CD4-positive, alpha-beta T cell treated with Interleukin-1 beta for 1 hour (primary cell): ENCODE measurements at regions not wholly inside any gene's neighbourhood (a gene's known extent, or its start where the extent isn't known, plus 50 kb on each side); places are given as distances from the start of the nearest gene placed in this dataset.

Experiments
- DNase-seq, 2 donors: peaks; one replicate each; pipeline ENCODE4 v3.0.0-alpha.2; 2020 to 2022

DNA sequence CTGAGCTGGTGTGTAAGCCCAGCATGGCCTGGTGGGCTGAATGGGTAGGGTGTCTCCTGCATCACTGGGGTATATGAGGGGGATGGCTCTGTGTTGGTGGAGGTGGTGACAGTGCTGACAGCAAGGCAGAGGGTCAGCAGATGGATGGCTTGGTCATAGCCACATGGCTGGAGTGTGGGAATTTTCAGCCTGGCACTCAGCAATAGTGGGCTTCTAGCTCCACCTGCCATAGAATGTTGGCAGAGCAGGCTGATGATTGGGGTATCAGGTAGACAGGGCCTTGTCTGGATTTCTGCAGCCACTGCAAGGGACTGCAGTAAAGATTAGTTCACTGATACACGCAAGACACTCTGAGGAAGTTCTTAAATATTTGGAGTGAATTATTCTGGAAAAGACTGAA, 137.5 kb upstream of the BACH2 start:
- DNase-seq, result no peak

DNA sequence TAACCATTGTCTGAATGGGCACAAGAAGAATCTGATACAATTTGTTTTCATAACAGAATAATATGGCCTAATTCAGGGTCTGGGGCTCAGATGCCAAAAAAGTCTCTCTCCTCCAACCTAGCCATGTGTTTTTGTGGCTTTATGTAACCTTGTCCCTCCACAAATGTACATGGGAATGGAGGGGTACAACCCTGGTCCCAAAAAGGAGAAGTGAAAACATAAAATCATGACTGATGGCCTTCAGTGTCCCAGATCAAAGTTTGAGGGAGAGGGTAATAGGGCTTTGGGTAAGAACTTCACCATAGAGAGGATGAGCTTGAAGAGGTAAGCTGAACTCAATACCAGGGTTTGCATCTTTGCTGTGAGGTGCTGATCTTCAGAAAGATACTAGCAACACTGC, 136.3 kb upstream of the BACH2 start:
- DNase-seq, result no peak

DNA sequence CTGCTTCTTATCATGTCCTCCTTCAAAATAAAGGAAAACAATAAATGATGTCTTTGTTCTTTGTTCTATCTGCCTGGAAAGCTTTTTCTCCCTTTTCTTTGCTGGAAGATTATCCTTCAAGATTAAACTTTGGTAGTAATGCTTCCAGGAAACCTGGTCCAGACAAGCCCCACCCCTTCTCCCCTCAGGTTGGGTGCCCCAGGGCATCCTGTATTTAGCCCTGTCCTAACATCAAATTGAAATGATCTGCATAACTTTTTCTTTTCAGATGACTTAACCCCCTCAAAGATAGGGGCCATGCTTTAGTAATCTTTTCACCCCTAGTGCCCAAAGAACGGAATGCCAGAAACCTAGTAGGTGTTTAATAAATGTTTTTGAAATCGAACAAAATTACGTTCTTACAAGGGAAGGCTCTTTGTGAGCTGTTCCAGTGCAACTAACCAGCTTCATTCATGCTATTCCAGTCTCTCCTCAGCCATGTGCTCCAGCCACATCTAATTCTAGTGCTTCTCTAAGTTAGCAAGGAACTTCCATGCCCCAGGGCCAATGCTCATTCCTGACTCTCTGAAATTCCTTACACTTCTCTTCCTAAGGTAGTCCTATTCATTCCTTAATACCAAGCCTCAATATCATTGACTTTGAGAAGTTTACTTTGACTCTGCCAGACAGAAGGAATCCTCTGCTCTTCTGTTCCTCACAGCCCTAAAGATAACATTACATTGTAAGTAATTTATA, 135.6 kb upstream of the BACH2 start:
- DNase-seq, result no peak

DNA sequence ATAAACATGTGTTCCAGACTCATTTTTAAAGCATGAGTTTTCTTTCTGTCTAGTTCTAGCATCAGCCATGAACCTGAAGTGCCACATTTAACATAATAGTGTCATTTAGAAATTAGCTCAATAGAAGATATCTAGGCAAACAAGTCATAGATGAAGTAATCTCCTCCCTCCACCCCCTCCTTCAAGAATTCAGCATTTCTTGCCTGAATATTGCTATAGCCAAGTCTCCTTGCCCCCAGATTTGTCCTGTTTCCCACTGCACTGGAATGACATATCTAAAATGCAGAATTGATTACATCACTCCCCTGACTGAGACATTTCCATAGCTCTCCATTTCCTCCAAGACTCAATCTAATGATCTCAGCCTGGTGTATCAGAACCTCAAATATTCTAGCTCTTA, 134.9 kb upstream of the BACH2 start:
- DNase-seq, result no peak

DNA sequence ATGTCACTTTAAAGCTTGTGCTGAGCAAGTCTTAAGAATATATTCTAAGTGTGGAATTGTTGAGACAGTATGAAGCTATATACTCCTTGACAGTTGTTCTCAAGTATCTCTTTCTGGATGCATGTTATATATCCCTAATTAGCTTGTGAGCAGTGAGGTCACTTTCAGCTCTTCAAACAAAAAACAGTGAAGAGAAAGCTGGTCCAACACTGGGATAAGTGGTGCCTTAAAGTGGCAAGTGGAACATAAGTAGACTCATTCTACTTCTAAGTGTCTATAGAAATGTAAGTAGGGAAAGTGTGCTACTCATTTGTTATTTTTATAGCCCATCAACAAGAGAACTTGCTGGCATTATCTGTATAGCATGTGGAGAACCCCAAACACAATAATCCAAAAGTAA, 133.1 kb upstream of the BACH2 start:
- no peak for DNase-seq

- DNase-seq, result no peak
These were observed 131.9 kb upstream of the BACH2 start for GRCh38 chr6:90428514-90428913.

DNA sequence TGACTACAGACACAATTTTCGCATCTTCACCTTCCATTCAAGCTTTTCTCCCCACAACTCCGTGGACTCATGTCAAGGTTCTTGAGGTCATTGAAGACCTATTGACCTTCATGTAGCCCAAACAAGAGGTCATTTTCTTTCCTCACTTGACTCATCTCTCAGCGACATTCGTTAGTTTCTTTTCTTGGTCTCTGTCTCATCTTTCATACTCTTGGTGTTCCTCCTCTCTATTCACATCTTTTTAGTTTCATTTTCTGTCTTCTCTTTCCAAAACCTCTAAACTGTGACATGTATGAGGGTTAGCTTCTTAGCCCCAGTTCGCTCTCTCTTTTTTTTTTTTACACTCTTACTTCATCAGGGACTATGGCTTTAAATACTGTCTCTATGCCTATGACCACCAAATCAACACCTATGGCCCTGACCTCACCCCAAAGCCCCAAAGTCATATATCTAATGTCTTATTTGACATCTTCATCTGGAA, 128.6 kb upstream of the BACH2 start:
- peak in 1 of 2 donors; percentile 48 for DNase-seq

DNA sequence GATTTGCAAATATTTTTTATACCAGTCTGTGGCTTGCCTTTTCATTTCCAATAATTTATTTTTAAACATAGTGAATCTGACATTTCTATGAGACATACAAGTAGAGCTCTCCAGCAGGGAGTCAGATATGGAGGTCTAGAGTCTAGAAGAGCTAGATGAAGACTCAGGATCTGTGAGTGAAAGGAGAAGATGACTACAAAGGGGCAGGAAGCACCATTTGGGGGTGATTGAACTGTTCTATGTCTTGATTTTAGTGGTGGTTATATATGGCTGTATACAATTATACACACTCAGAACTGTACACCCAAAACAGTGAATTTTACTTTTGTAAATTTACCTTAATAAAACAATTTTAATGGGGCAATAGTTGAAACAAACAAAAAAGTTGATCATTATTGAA, 127.9 kb upstream of the BACH2 start:
- DNase-seq, result no peak

- no peak for DNase-seq
These were observed 125.0 kb upstream of the BACH2 start for GRCh38 chr6:90421666-90422065.

DNA sequence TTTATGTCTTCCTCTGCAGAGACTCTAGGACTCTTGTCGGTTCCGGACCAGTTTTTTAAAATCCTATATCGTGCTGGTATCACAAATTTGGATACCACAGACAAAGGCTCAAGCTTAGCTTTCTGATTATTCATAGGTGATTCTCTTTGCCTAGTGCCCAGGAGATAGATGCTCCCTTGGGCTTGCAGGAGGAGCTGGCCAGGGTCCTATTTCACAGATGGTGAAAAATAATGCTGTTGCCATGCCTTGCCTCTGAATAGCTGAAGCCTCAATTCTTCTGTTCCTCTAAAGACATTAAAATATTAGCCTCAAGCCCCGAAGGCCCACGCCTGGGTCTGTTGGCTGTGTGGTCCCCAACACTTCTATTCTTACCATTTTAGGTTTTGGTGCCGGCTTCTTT, 123.9 kb upstream of the BACH2 start:
- no peak for DNase-seq

DNA sequence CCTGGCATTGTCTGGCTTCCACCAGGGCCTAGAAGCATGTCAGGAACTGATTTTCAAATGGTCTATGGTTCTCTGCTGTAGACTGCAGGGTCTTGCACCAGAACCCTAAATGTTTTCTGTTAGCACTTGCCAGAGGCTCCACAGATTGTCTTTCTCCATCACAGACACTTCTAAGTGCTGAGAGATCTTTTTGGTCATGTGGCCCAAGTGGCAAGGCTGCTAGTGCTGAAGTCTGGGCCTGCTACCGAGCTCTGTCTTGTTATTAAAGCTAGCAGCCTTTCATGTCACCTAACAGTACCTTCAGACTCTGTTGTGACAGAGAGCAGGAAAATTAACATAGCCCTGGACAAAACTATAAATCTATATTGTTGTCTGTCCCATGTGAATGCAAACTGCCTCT, 120.7 kb upstream of the BACH2 start:
- DNase-seq, result no peak

DNA sequence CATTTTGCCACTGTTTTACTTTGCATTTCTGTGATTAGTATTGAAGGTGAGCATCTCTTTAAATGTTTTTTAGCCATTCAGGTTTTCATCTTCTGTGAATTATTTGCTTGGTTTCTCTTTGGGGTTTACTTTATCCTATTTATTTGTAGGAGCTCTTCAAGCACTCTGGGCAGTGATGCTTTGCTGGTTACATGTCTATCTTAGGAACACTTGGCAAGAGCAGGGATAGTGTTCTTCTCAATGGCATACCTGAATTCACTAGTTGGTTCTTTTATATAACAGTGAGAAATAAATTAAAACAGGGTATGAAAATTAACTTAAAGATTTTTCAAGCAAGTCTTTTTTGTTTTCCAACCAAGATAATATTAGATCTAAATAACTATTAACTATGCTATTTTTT, 119.7 kb upstream of the BACH2 start:
- no peak for DNase-seq

DNA sequence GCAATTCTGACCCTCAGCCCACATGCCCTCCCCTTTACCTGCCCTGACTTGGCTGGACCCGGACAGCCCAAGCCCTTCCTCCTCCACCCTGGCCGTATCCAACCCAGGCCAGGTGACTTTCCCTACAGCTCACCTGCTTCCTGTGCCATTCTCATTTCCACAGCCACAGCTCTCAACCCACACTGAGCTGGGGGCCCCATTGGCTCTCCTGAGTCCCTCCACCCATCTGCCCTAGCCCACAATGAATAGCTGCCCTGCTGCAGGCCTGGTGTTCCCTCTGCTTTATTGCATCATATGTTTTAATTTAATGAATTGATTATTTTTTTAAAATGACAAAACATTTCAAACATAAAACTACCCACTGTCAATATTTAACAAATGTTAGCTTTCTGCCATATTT, 118.5 kb upstream of the BACH2 start:
- DNase-seq, result no peak

DNA sequence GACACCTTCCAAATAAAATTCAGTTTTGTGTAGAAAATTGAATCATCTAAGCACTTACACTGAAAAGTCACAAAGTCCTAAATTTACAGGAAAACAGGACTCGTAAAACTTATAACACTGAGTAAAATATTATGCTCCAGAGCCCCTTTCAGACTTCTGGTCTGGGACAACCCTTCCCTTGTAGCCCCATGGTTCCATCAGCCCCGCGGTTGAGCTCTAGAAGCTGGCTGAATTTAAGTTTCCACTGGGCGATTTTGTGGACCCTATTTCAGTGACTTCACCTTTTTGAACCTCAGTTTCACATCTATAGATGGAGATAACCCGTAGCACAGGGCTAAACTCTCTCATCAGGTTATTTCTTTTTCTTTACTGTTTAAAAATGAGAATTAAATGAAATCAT, 117.7 kb upstream of the BACH2 start:
- no peak for DNase-seq

DNA sequence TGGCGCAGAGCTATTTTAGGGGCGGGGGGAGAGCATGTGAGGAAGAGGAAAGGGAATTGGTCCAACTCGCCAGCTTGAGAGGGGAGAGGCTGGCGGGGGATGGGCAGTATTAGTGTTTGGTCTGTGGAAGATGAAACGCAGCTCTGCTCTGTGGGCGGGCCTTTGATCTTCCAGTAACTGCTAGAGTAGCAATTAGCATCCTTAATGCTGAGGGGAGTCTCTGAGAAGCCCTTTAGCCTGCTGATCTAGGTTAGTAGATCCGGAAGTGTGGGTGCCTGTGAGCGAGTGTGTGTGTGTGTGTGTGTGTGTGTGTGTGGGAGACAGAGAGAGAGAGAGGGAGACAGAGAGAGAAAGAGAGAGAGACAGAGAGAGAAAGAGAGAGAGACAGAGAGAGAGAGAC, 117.2 kb upstream of the BACH2 start:
- DNase-seq, result peak; percentile 85 to 91

DNA sequence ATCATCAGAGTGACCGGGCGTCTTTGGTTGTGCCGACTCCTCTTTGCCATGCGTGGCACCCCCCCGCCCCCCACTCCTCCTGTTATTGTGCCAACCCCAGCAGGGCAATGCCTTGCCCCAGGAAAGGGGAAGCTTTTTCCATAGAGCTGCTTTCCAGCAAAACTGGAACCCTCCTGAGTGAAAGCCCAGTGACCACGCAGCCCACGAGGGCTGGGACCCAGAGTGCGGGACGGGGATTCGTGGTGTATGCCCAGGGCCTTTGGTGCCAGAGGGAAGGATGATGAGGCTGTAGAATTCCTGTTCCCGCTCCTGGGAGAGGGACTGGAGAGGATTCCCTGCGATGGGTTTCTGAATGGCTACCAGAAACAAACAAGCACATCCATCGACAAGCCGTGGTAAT, 116.8 kb upstream of the BACH2 start:
- DNase-seq, result no peak

DNA sequence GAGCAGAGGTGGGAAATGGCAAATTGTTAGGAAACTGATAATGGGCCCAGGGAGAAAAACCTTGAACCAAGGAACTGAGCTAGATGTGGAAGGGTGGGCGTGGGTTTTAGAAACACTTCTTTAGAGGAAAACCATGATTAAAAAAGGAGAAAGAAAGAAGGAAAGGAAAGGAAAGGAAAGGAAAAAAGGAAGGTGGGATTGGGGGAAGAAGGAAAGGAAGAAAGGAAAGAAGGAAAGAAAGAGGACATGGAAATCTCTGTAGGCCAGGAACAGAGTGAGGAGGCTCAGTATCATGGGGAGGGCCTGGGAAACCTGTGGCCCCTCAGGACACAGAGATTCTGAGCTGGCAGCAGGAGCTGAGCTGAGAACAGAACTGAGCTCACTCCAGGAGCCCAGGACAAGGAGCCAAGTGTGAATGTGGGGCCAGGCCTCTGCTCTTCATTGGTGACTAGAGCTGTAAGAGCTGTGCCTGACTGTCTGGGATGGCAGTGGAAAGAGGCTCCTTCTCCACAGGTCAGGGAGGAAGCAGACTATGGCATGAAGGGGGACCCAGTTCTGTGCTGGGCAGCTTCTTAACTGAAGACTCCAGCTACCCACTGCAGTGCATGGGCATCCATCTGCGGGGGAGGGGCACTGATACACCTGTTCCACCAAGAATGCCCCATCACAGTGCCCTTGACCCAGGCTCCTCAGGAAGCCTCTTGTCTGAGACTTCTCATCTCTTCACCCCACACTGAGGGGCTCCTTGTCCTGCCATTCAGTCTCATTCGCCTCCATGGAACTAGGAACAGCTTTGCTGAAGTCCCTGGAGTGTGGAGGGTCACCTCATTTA, 116.1 kb upstream of the BACH2 start:
- no peak for DNase-seq

- DNase-seq, result peak; percentile 30 to 70
These were observed 114.7 kb upstream of the BACH2 start for GRCh38 chr6:90411292-90411781.

DNA sequence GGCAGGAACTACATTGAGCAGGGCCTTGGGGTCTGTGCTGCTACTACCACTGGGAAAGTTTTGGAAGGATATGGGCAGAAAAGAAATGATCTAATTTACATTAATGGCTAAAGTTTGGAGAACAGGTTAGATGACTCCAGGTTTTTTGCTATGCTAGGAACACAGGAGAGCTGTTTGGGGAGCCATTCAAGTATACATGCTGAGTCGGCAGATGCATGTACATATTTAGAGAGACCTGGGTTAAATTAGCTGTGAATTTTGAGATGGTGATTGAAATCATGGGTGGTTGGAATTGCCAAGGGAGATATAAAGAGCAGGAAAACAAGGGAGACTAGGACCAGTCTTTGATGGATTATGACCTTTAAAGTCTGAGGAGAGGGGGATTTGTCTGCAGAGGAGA, 113.1 kb upstream of the BACH2 start:
- no peak for DNase-seq

DNA sequence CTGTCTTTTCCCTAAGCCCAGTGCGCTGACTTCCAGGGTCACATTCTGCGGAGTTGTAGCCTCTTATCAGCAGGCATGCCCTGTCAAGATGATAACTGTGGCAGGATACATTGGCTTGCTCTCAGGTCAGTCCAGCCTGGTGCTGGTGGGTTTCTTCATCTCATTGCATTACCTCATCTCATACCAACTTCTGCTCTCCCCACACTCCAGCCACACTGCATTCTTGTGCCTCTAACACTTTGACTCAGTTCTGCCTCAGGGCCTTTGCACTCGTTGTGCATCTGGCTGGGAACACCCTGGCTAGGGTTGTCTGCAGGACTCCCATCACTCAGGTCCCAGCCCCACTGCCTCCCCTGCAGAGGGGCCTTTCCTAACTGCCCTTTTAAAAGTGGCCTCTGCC, 110.3 kb upstream of the BACH2 start:
- no peak for DNase-seq

GRCh38 chr6:90406142-90406794, 109.6 kb upstream of the BACH2 start:
- no peak for DNase-seq

GRCh38 chr6:90403489-90404381, 107.1 kb upstream of the BACH2 start:
- no peak for DNase-seq

DNA sequence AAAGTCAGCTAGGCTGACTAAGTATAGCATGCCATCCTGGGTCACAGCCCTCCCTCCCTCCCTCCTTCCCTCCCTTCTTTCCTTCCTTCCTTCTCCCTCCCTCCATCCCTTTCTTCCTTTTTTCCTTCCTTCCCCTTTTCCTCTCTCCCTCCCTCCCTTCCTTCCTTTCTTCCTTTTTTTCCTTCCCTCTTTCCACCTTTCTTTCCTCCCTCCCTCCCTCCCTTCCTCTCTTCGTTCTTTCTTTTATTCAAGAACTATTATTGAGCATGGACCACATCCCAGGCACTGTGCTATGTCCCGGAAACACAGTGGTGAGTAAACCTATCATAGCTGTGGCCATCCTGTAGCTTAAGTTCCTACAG, 106.2 kb upstream of the BACH2 start:
- no peak for DNase-seq
